ENCODE measurements at regions not wholly inside any gene's neighbourhood (a gene's known extent, or its start where the extent isn't known, plus 50 kb on each side); places are given as distances from the start of the nearest gene placed in this dataset.

DNA sequence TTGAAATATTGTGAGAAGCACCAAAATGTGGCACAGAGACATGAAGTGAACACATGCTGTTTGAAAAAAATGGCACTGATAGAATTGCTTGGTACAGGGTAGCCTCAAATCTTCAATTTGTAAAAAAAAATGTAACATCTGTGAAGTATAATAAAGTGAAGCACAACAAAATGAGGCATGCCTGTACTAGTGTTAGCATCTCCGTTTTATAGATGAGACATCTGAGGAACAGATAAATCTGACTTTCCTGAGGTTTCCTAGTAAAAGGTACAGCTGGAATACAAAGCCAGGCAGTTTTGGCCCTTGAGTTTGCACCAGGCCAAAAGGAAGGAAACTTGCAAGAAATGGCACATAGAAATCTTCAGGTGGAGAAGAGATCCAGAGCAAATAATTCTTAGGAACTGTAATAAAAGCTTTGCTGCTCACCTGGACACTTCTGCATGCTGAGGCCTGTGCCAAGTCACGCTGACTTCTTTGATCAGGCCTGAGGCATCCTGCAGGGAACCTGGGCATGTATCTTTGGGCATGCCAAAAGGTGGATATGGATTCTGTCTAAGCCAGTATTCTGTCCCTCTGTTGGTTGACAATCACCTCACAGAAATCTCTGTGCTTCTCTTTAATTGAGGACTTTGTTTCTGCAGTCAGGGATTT is 251.5 kb upstream of the PLPP4 start:
- DNase-seq = no peak
- POLR2A ChIA-PET = no interaction called here
- TF ChIP-seq TEAD4 (IDR thresholded peaks at IDR 0.05; ENCODE audit: borderline replicate concordance, insufficient read depth) = no peak
- TF ChIP-seq SMC3 (IDR thresholded peaks at IDR 0.05; ENCODE audit: low read depth, low read length) = no peak
- TF ChIP-seq GABPA (IDR thresholded peaks at IDR 0.05; ENCODE audit: low read depth) = no peak
- no peak for TF ChIP-seq MAX (IDR thresholded peaks at IDR 0.05; ENCODE audit: low read depth)
- Histone ChIP-seq H3K4me1 (ENCODE audit: control insufficient read depth in 1 of 2, insufficient read depth in 2 of 2, low read depth in 1 of 2, low read length in 1 of 2) (no peaks in the 10 kb centered on the region; a peak in 1 of 4 replicates), H3F3A (replicated peaks; ENCODE audit: insufficient read depth) (no peaks in the 10 kb centered on the region), H3K27ac (ENCODE audit: low read depth in 2 of 2, low read length in 1 of 2) (no peak overlapping the region), H3K79me2 (ENCODE audit: insufficient read depth) (no peaks in the 10 kb centered on the region), H3K9me3 (no peaks in the 10 kb centered on the region), H4K20me1 (ENCODE audit: insufficient read depth) (no peaks in the 10 kb centered on the region), H2AFZ (ENCODE audit: low read depth) (no peak overlapping the region), H3K9me2 (no peaks in the 10 kb centered on the region), H3K27me3 (ENCODE audit: insufficient read depth) (no peaks in the 10 kb centered on the region), H3K9ac (no peak overlapping the region), H3K4me3 (ENCODE audit: low read depth in 2 of 2, low read length in 1 of 2) (no peak overlapping the region), H3K4me2 (no peak overlapping the region), H3K36me3 (replicated peaks in 1 of 2; ENCODE audit: control insufficient read depth in 1 of 2, insufficient read depth in 2 of 2, low read length in 1 of 2) (no peaks in the 10 kb centered on the region)
- CTCF ChIA-PET = interaction anchor here (2.1 kb wide), 1 partner anchor 17 kb away, joined by 7 read pairs; no protein-coding TSS in a partner anchor
- WGBS (ENCODE audit: low lambda C conversion rate) = 24% methylated on average over 2 of the region's 2 CpGs

- DNase-seq = no peak
- POLR2A ChIA-PET = no interaction called here
- TF ChIP-seq MEF2A (IDR thresholded peaks at IDR 0.05; ENCODE audit: borderline replicate concordance, low read depth) (no peak), NFIC (IDR thresholded peaks at IDR 0.05; ENCODE audit: borderline replicate concordance) (no peak), NRF1 (IDR thresholded peaks at IDR 0.05; ENCODE audit: low read depth, low read length) (no peak), RFX5 (IDR thresholded peaks at IDR 0.05; ENCODE audit: low read length) (no peak), EP300 (IDR thresholded peaks at IDR 0.05; ENCODE audit: borderline replicate concordance in 1 of 2, low read depth in 1 of 2, low read length in 1 of 2) (no peak), CHD2 (IDR thresholded peaks at IDR 0.05; ENCODE audit: low read length, partially characterized antibody) (no peak), FOXJ3 (CRISPR knock-in tag; IDR thresholded peaks at IDR 0.05) (no peak), GABPA (IDR thresholded peaks at IDR 0.05; ENCODE audit: low read depth) (no peak), YY1 (IDR thresholded peaks at IDR 0.05; ENCODE audit: low read depth) (no peak), FOXM1 (IDR thresholded peaks at IDR 0.05; ENCODE audit: low read depth) (no peak), FOSL2 (IDR thresholded peaks at IDR 0.05; ENCODE audit: borderline replicate concordance, low read depth) (no peak), GATA2 (CRISPR knock-in tag; IDR thresholded peaks at IDR 0.05) (no peak), TEAD4 (IDR thresholded peaks at IDR 0.05; ENCODE audit: borderline replicate concordance, insufficient read depth) (no peak)
- TF ChIP-seq, protein P1, sequence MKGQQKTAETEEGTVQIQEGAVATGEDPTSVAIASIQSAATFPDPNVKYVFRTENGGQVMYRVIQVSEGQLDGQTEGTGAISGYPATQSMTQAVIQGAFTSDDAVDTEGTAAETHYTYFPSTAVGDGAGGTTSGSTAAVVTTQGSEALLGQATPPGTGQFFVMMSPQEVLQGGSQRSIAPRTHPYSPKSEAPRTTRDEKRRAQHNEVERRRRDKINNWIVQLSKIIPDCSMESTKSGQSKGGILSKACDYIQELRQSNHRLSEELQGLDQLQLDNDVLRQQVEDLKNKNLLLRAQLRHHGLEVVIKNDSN (IDR thresholded peaks at IDR 0.05; ENCODE audit: borderline replicate concordance, low read depth) = no peak
- TF ChIP-seq, protein P2, sequence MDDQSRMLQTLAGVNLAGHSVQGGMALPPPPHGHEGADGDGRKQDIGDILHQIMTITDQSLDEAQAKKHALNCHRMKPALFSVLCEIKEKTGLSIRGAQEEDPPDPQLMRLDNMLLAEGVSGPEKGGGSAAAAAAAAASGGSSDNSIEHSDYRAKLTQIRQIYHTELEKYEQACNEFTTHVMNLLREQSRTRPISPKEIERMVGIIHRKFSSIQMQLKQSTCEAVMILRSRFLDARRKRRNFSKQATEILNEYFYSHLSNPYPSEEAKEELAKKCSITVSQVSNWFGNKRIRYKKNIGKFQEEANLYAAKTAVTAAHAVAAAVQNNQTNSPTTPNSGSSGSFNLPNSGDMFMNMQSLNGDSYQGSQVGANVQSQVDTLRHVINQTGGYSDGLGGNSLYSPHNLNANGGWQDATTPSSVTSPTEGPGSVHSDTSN (IDR thresholded peaks at IDR 0.05) = no peak
- Histone ChIP-seq H3K4me1 (ENCODE audit: control insufficient read depth in 1 of 2, insufficient read depth in 2 of 2, low read depth in 1 of 2, low read length in 1 of 2) (no peaks in the 10 kb centered on the region; a peak in 1 of 4 replicates), H3K36me3 (replicated peaks in 1 of 2; ENCODE audit: control insufficient read depth in 1 of 2, insufficient read depth in 2 of 2, low read length in 1 of 2) (no peaks in the 10 kb centered on the region), H4K20me1 (ENCODE audit: insufficient read depth) (no peaks in the 10 kb centered on the region), H3K27me3 (ENCODE audit: insufficient read depth) (no peaks in the 10 kb centered on the region), H3K79me2 (ENCODE audit: insufficient read depth) (no peaks in the 10 kb centered on the region), H2AFZ (ENCODE audit: low read depth) (no peak overlapping the region), H3K9me3 (no peaks in the 10 kb centered on the region), H3K4me3 (ENCODE audit: low read depth in 2 of 2, low read length in 1 of 2) (no peak overlapping the region), H3K9me2 (no peaks in the 10 kb centered on the region), H3K27ac (ENCODE audit: low read depth in 2 of 2, low read length in 1 of 2) (no peak overlapping the region), H3K4me2 (no peak overlapping the region), H3K9ac (no peak overlapping the region), H3F3A (replicated peaks; ENCODE audit: insufficient read depth) (no peaks in the 10 kb centered on the region)
- WGBS (ENCODE audit: low lambda C conversion rate) = 31% methylated on average over 3 of the region's 3 CpGs
- CTCF ChIA-PET = interaction anchor here (2.1 kb wide), 1 partner anchor 13 kb away, joined by 6 read pairs; no protein-coding TSS in a partner anchor
Measured at GRCh38 chr10:120208488-120208887, 248.5 kb upstream of the PLPP4 start.
